ENCODE measurements at regions not wholly inside any gene's neighbourhood (a gene's known extent, or its start where the extent isn't known, plus 50 kb on each side); places are given as distances from the start of the nearest gene placed in this dataset.

DNA sequence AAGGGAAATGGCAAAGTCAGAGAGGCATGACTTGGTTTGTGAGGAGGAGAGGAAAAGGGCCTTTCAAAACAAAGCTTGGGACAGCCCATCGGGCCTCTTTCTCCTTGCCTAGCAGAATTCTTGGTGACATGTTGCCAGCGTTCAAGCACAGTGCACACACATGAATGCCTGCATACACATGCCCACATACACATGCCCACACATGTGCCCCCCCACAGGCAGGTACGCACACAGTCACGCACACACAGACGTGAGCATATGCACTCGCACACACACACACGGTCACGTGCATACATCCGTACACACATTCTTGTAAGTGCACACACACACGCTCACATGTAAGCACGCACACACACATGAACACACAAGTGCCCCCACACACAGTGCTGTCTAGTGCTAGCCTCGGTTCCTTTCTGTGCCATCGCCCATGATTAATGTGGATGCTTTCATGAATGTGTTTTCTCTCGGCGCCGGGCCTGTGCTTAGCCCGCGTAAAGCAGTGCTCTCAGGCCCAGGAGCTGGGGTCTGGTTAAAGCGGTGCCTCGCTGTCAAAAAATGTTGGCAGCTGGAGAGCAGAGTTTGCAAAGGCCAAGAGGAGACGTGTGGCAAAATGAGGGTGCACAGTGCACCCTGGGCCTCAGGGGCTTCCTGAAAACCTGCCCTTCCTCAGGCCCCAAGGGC, 328.8 kb upstream of the DIO3 start:
- TF ChIP-seq CTCF (IDR thresholded peaks at IDR 0.05; ENCODE audit: low read length) (no peak), EZH2 (optimal IDR thresholded peaks at IDR 0.05; ENCODE audit: low read depth, low read length) (no peak), EZH2phosphoT487 (IDR thresholded peaks at IDR 0.05; ENCODE audit: low read length) (no peak)

Data from MM.1S (cell line).